ENCODE measurements at regions not wholly inside any gene's neighbourhood (a gene's known extent, or its start where the extent isn't known, plus 50 kb on each side); places are given as distances from the start of the nearest gene placed in this dataset.
A peak's percentile ranks its signal among the peaks of the same experiment; 100 is the strongest.

DNA sequence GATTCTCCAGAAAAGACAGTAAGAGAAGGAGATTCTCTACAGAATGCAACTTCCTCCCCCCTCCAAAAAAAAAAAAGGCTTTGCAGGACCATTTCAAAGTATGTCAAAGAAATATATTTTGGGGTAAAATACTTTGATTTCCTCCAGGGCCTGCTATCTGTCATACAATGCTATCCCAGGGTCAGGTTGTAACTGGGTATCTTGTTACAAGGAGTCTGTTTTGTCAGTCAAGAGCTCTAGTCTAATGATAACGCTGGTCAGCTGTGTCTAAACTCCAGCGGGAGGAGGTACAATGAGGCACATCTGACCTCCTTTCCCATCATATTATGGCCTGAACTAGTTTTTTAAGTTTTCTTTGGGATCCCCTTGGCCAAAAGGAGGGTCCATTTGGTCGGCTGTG lies 408.4 kb upstream of the CDH5 start:
- DNase-seq (ENCODE audit: extremely low spot score in 2 of 2), result no peak
- Histone ChIP-seq H3K4me1 (no peaks in the 10 kb centered on the region), H3K36me3 (no peaks in the 10 kb centered on the region), H3K4me3 (no peak overlapping the region), H3K9me3 (no peaks in the 10 kb centered on the region), H3K27me3 (no peaks in the 10 kb centered on the region), H3K27ac (no peak overlapping the region)
- TF ChIP-seq POLR2AphosphoS5 (IDR thresholded peaks at IDR 0.05; ENCODE audit: insufficient read depth in 1 of 2, low read depth in 1 of 2) (no peak), POLR2A (IDR thresholded peaks at IDR 0.05) (no peak)
- TF ChIP-seq, protein P1, sequence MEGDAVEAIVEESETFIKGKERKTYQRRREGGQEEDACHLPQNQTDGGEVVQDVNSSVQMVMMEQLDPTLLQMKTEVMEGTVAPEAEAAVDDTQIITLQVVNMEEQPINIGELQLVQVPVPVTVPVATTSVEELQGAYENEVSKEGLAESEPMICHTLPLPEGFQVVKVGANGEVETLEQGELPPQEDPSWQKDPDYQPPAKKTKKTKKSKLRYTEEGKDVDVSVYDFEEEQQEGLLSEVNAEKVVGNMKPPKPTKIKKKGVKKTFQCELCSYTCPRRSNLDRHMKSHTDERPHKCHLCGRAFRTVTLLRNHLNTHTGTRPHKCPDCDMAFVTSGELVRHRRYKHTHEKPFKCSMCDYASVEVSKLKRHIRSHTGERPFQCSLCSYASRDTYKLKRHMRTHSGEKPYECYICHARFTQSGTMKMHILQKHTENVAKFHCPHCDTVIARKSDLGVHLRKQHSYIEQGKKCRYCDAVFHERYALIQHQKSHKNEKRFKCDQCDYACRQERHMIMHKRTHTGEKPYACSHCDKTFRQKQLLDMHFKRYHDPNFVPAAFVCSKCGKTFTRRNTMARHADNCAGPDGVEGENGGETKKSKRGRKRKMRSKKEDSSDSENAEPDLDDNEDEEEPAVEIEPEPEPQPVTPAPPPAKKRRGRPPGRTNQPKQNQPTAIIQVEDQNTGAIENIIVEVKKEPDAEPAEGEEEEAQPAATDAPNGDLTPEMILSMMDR (IDR thresholded peaks at IDR 0.05), result no peak
- intact Hi-C loops (cut with DNase I), result no loop called here

DNA sequence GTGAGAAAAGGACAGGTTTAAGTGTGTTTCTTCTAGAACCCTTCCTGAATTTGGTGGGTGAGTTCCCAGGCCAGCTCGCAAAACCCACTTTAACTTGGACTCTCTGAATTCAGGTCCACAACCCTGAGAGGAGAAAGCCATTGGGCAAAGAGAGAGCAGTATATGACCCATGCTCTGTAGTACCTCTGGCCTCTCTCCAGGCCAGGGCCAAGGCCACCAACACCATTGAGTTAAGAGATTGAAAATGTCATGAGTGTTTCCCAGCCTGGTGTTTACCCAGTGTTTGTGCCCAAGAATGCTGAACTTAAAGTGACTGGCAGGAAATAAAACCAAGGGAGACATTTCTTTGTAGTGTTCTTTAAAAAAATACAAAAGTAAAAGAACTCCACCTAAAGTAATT lies 410.4 kb upstream of the CDH5 start:
- Histone ChIP-seq H3K9me3 (no peaks in the 10 kb centered on the region), H3K36me3 (no peaks in the 10 kb centered on the region), H3K4me1 (no peaks in the 10 kb centered on the region), H3K27ac (no peak overlapping the region), H3K27me3 (no peaks in the 10 kb centered on the region), H3K4me3 (no peak overlapping the region)
- TF ChIP-seq, protein P1 (IDR thresholded peaks at IDR 0.05), result no peak
- TF ChIP-seq POLR2A (IDR thresholded peaks at IDR 0.05) (no peak), POLR2AphosphoS5 (IDR thresholded peaks at IDR 0.05; ENCODE audit: insufficient read depth in 1 of 2, low read depth in 1 of 2) (no peak)
- DNase-seq (ENCODE audit: extremely low spot score in 2 of 2), result no peak
- intact Hi-C loops (cut with DNase I), result no loop called here

DNA sequence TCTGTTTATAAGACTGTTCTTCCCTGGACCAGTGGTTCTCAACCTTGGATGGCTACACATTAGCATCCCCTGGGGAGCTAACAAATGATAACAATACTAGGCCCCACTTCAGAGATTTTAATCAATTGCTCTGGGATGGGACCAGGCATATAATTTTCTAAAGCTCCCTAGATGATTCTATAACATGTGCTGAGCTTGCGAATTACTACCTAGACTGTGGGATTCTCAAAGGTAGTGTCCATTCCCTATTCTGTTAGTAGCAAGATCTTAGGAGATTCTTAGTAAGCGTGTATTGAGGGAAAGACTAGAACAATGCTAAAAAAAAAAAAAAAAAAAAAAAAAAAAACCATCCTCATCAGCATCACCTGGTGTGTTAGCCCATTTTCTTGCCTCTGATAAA lies 412.0 kb upstream of the CDH5 start:
- TF ChIP-seq, protein P1 (IDR thresholded peaks at IDR 0.05), result no peak
- TF ChIP-seq POLR2AphosphoS5 (IDR thresholded peaks at IDR 0.05; ENCODE audit: insufficient read depth in 1 of 2, low read depth in 1 of 2) (no peak), POLR2A (IDR thresholded peaks at IDR 0.05) (no peak)
- intact Hi-C loops (cut with DNase I), result no loop called here
- H3K36me3 ChIP-seq, result no peaks in the 10 kb centered on the region
- no peaks in the 10 kb centered on the region for H3K9me3 ChIP-seq
- no peak overlapping the region for H3K4me3 ChIP-seq
- DNase-seq (ENCODE audit: extremely low spot score in 2 of 2), result no peak
- H3K27me3 ChIP-seq, result no peaks in the 10 kb centered on the region
- no peak overlapping the region for H3K27ac ChIP-seq
- no peaks in the 10 kb centered on the region for H3K4me1 ChIP-seq

DNA sequence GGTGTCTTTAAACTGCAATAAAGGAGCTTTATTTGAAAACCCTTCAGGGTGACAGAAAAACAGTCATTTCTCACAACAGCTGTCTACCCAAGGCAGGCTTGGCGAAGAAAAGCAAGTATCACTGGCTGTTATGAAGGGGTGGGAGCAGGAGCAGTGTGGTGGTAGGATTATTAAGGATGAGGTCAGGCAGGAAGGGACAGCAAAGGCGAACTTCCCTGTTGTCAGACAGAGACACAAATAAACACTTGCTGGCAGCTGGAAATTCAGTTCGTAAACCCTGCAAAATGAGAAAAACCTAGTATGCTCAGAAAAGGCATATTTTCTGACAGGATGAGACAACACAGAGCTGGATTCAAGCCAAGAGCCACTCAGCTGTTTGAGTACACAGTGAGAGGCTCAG lies 416.3 kb upstream of the CDH5 start:
- no peak for DNase-seq (ENCODE audit: extremely low spot score in 2 of 2)
- intact Hi-C loops (cut with DNase I), result no loop called here
- Histone ChIP-seq H3K4me1 (no peaks in the 10 kb centered on the region), H3K36me3 (no peaks in the 10 kb centered on the region), H3K27me3 (no peaks in the 10 kb centered on the region), H3K9me3 (no peaks in the 10 kb centered on the region), H3K27ac (no peak overlapping the region), H3K4me3 (no peak overlapping the region)
- no peak for TF ChIP-seq POLR2AphosphoS5 (IDR thresholded peaks at IDR 0.05; ENCODE audit: insufficient read depth in 1 of 2, low read depth in 1 of 2)
- no peak for TF ChIP-seq POLR2A (IDR thresholded peaks at IDR 0.05)
- TF ChIP-seq, protein P1 (IDR thresholded peaks at IDR 0.05), result no peak

DNA sequence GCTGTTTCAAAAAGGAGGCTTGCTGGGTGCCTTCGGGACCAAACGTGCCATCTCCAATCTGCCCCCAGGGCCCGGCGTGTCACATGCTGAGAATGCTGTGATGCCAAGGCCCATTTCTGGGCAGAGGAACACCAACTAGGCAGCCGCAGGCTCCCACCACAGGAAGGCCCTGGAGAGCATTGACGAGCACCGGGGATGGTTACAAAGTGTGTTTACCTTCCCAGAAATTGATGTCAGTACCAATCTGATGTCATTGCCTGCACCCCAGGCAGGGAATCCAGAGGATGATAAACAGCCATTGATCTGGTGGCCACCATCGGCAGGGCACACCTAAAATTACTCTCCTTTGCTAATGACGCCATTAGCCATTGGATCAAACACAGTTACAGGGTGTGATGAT lies 418.1 kb upstream of the CDH5 start:
- H3K4me1 ChIP-seq, result no peaks in the 10 kb centered on the region
- no peak for TF ChIP-seq POLR2A (IDR thresholded peaks at IDR 0.05)
- TF ChIP-seq POLR2AphosphoS5 (IDR thresholded peaks at IDR 0.05; ENCODE audit: insufficient read depth in 1 of 2, low read depth in 1 of 2), result no peak
- TF ChIP-seq, protein P1 (IDR thresholded peaks at IDR 0.05), result no peak
- no peak overlapping the region for H3K4me3 ChIP-seq
- intact Hi-C loops (cut with DNase I), result no loop called here
- no peaks in the 10 kb centered on the region for H3K36me3 ChIP-seq
- H3K9me3 ChIP-seq, result no peaks in the 10 kb centered on the region
- H3K27me3 ChIP-seq, result no peaks in the 10 kb centered on the region
- DNase-seq (ENCODE audit: extremely low spot score in 2 of 2), result peak in 1 of 2 donors; percentile 61
- H3K27ac ChIP-seq, result no peak overlapping the region
